NOMO-1 treated with DMSO at 0.1 percent for 48 hours (cell line): ENCODE measurements at regions not wholly inside any gene's neighbourhood (a gene's known extent, or its start where the extent isn't known, plus 50 kb on each side); places are given as distances from the start of the nearest gene placed in this dataset.
A peak's percentile ranks its signal among the peaks of the same experiment; 100 is the strongest.
"Not testable (repeated sequence)": the region's sequence is repeated elsewhere in the genome, so short reads cannot be mapped to it uniquely, and the experiment has no call there.

Source experiments
- DNase-seq: peaks from one replicate; lab custom pipeline; 2025; ENCODE audit not compliant: unreplicated experiment; lab: John Stamatoyannopoulos, UW

DNA sequence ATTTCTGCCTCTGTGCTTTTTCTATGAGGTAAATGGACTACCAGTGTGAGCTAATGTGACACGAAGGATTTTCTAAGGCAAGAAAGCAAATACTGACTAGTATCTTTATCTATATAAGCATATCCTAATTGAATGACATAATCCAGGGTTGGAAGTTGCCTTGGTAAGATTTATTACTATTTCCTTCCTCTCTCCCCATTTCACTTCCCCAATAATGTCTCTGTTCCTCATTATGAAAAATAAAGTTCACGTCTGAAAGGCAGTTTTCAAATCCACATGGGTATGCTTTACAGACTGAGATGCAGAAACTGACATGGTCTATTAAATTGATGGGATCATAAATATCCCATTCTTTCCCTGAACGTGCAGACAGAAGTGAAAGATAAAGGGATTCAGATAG lies 86.0 kb downstream of the DTWD1 start:
- peak; percentile 97 for DNase-seq

GRCh38 chr15:49707598-49707997 lies 86.8 kb downstream of the DTWD1 start:
- DNase-seq, result no peak

- peak; percentile 9 for DNase-seq
These were observed 88.9 kb downstream of the DTWD1 start for GRCh38 chr15:49709646-49710214.

GRCh38 chr15:49712162-49712561 lies 91.3 kb downstream of the DTWD1 start:
- DNase-seq, result no peak

DNA sequence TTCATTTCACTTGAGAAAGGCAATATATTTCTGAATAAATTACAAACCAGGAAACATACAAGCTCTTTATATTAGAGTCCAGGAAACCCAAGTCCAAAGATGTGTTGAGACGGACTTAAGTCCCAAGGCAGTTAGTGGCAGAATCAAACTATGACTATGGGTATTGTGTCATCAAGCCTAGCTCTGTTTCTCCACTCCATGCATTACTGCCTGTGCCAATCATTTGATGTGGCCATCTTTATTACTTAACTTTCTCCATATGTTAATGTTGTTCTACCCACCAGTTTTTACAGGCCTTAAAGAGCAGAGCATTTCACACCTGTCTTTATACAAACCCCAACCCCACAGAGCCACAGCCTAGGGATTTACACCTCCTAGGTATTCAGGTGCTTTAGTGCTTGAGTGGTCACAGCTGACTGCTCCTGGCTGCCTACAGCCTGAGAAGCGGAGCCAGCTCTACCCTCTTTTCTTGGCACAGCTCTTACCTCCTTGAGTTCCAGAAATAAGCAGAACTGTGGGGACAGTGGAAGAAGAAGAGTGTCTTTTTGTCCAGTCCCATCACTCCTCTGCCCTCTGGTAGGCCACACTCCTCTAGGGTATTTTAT lies 92.1 kb downstream of the DTWD1 start:
- DNase-seq, result peak; percentile 6

GRCh38 chr15:49715211-49715610 lies 94.4 kb downstream of the DTWD1 start:
- DNase-seq, result peak; percentile 76

DNA sequence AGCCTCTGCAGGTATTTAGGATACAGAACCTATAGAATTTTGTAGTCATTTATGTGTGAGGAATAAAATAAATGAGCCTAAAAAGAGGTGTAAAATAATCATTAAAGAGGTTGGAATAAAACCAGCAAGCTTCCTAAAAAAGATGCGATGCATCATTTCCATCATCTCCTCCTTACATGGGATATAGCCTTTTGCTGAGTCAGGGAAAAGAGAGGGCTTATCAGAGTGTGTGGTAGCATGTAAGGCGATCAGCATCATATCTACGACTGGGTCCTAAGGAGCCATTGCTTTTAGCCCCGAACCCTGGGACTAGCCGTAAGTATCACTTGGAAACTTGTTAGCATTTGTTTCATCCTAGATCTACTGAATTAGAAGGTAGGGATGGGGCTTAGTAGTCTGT lies 94.9 kb downstream of the DTWD1 start:
- no peak for DNase-seq

GRCh38 chr15:49718234-49718633 lies 97.4 kb downstream of the DTWD1 start:
- DNase-seq, result peak; percentile 79

DNA sequence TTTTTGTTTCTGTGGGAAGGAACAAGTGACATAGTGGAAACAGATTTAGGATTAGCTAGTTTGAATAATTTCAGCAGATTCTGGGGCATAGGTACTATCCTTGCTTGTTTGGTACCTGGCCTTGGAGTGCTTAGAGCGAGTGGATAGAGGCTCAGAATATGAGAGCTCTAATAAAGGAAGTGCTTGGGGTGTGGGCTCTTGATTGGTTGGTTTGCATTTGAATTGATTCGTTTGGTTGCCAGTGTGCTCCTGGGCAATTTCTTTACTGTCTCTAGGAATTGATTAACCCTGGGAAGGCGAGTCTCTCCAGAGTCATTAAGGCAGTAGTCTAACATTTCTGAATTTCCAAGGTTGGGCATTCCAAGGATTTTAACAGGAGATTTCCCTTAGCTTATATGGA lies 98.0 kb downstream of the DTWD1 start:
- no peak for DNase-seq

DNA sequence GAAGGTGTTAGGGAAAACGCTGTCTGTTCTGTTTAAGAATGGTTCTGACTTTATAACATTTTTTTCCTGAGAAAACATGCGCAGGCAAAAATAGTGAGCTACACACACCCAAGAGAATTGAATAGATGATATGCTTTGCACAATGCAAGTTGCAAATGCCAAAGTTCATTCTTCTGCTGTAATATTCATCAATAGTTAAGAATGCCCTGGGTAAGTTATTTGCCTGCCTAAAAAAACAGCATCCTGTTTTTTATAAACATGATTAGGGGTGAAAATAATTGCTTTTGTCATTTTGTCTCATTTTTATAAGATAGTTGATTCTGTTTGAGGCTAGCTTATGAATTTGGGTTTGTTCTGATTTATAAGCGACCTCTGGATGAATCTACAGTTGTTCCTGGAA lies 99.4 kb downstream of the DTWD1 start:
- no peak for DNase-seq

DNA sequence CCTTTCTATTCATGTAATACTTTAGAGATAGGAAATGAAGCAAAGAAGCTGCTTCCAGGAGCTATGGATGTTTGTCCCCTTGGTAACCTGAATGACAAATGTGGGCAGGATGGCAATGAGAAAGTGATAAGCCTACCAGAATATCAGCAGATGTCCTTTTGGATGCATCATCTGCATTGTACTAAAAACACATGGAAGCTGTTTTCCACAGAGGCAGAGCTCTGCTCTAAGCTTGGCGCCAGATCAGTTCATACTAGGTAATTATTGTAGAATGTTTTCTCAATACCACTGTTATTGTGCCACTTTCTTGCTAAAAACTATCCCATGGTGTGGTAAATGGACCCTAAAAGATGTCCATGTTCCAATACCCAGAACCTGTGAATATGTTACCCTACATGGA lies 100.2 kb downstream of the DTWD1 start:
- no peak for DNase-seq

- no peak for DNase-seq
These were observed 100.8 kb downstream of the DTWD1 start for GRCh38 chr15:49721621-49722020.

DNA sequence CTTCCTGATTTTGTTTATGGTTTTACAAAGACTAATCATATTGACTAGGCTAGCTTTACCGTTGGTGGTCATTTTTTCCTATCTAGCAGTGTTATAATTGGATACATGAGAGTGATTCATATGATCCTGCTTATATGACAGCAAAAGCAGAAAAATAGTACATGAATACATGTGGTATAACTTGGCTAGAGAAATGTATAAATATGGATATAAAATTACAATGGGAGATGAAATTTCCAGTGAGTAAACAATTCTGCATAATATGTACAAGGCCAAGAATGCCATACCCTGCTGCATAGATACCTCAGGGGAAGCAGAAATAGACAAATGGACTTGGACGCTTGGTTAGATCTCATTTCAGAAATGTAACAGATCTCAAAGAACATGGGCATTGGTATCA lies 103.1 kb downstream of the DTWD1 start:
- no peak for DNase-seq

DNA sequence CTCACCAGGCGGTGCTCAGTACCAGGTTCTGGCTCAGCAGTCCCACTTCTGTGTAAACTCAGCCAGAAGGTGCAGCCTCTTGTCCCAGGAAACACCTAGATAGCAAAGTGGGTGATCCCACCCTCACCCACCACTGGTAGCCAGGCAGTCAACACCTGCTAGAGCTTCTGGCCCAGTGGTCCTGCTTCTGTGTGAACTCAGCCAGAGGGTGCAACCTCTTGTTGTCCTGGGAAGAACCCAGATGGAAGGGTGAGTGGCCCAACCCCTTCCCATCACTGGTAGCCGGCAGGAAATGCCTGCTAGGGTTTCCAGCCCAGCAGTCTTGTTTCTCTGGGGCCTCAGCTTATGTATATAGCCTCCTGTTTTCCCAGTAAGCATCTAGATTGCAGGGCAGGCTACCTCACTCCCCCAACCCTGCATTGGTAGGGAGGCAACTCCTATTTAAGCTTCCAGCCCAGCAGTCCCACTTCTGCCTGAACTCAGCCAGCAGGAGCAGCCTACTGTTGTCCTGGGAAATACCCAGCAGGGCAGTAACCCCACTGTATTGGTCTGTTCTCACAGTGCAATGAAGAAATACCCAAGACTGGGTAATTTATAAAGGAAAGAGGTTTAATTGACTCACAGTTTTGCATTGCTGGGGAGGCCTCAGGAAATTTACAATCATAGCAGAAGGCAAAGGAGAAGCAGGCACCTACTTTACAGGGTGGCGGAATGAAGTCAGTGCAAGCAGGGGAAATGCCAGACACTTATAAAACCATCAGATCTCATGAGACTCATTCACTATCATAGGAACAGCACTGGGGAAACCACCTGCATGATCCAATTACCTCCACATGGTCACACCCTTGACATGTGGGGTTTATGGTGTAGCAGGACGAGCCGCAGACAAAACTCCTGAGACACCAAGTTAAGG lies 110.6 kb downstream of the DTWD1 start:
- DNase-seq, result no peak

- DNase-seq, result not testable (repeated sequence)
These were observed 111.3 kb downstream of the DTWD1 start for GRCh38 chr15:49732109-49732508.

DNA sequence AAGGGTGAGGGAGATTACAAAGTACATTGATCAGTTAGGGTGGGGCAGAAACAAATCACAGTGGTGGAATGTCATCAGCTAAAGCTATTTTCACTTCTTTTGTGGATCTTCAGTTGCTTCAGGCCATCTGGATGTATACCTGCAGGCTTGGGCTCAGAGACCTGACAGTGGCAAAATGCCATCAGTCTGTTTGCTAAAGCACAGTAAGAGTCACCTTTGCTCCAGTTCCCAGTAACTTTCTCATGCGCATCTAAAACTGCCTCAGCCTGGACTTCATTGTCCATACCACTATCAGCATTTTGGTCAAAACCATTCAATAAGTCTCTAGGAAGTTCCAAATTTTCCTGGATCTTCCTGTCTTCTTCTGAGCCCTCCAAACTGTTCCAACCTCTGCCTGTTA lies 113.2 kb downstream of the DTWD1 start:
- not testable (repeated sequence) for DNase-seq

- DNase-seq, result no peak
These were observed 114.1 kb downstream of the DTWD1 start for GRCh38 chr15:49734831-49735508.

DNA sequence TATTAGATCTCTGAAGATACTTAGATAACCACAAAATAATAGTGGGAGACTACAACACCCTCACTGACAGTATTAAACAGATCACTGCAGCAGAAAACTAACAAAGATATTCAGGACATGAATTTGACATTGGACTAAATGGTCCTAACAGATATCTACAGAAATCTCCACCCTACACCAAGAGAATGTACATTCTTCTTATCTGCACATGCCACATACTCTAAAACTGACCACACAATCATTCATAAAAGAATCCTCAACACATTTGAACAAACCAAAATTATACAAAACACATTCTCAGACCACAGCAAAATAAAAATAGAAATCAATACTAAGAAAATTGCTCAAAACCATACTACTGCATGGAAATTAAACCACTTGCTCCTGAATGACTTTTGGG lies 116.3 kb downstream of the DTWD1 start:
- no peak for DNase-seq

- no peak for DNase-seq
These were observed 120.9 kb downstream of the DTWD1 start for GRCh38 chr15:49741712-49742111.

- DNase-seq, result no peak
These were observed 121.5 kb downstream of the DTWD1 start for GRCh38 chr15:49742381-49742780.

DNA sequence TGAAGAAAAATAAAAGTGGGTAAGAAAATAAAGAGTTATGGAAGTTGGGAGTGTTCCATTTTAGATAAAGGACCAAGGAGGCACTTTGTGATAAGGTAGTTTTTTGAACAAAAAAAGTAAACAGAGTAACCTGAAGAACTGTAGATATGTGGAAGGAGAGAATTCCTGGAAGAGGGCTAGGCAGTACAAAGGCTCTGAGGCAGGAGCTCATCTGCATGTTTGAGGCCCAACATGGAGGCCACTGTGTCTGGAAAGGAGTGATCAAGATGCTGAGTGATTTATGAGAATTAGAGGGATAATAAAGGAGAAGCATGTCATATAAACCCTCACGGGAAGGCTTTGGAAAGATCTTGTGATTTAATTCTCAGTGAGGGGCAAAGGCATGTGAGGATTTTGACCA lies 126.5 kb downstream of the DTWD1 start:
- DNase-seq, result no peak

DNA sequence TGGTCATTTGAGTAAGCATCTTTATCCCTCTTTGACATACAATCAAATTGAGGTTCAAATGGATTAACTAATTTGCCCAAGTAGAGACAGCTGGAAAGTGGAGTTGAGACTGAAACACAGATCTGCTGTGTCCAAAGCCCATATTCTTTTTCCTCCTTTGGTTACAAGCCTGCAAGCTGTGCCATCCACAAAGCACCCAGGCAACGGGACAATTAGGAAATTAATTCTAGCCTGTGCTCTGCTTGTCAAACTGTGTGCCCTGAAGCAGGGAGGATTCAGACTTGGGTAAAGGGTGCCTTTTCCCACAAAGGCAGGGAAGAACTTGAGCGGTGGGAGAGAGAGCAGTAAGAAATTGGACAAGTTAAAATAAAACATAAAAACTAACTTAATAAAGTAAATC lies 127.9 kb downstream of the DTWD1 start:
- no peak for DNase-seq
